Panc1 (cell line): ENCODE measurements at regions not wholly inside any gene's neighbourhood (a gene's known extent, or its start where the extent isn't known, plus 50 kb on each side); places are given as distances from the start of the nearest gene placed in this dataset.

Source experiments
- ATAC-seq: fragments of 200-7000 bp; cut with Tn5 transposase; 2 replicates; pipeline ENCODE4 v1.9.1; 2020; ENCODE audit warnings: mild to moderate bottlenecking, moderate library complexity
- BruUV-seq: library from RNA; stranded (reverse); fragments of 400-500 nt; replicated peaks from 2 replicates; lab custom pipeline; 2021; lab: Mats Ljungman, UMichigan
- CTCF ChIA-PET: fragments of 300-600 bp; sonication (Branson Sonifier 250); formaldehyde crosslinking; loops from one replicate; lab custom pipeline; 2022; ENCODE audit warnings: antibody characterized with exemption; lab: Charles Lee
- POLR2A ChIA-PET: fragments of 300-600 bp; sonication (Branson Sonifier 250); formaldehyde crosslinking; loops from one replicate; lab custom pipeline; 2022; ENCODE audit warnings: antibody characterized with exemption; lab: Charles Lee
- DNase-seq: peaks from one replicate; pipeline ENCODE4 v3.0.0-alpha.2; 2010; ENCODE audit warnings: low read depth, low spot score
- H3K27ac ChIP-seq: 2 replicates; pipeline ENCODE4 v1.5.1; 2011; ENCODE audit warnings: mild to moderate bottlenecking, low read length, inconsistent platforms
- H3K27me3 ChIP-seq: fragments of 200-500 bp; sonication (Bioruptor generic); 2 replicates; pipeline ENCODE4 v1.6.0; 2014; ENCODE audit warnings: low read length, inconsistent platforms; ENCODE audit not compliant: control insufficient read depth, insufficient read depth
- H3K36me3 ChIP-seq: fragments of 200-500 bp; sonication (Bioruptor generic); 2 replicates; pipeline ENCODE4 v1.5.1; 2014; ENCODE audit warnings: inconsistent platforms, mild to moderate bottlenecking, low read length, moderate library complexity; ENCODE audit not compliant: control insufficient read depth, insufficient read depth
- H3K4me1 ChIP-seq: 2 replicates; pipeline ENCODE4 v1.5.1; 2011; ENCODE audit warnings: inconsistent platforms, mild to moderate bottlenecking, low read length, moderate library complexity; ENCODE audit not compliant: control insufficient read depth, insufficient read depth
- H3K4me3 ChIP-seq, 2 experiments: 2 replicates each; pipeline ENCODE4 v1.5.1; 2011 to 2012; ENCODE audit warnings: low read depth in 2 of 2, low read length in 2 of 2, mild to moderate bottlenecking in 2 of 2, inconsistent platforms in 1 of 2, moderate library complexity in 1 of 2
- H3K9me3 ChIP-seq: fragments of 200-500 bp; sonication (Bioruptor generic); 2 replicates; pipeline ENCODE4 v1.5.1; 2014; ENCODE audit warnings: low read depth, mild to moderate bottlenecking, inconsistent platforms, low read length, moderate library complexity; ENCODE audit not compliant: control insufficient read depth, insufficient read depth
- CTCF ChIP-seq: fragments of 450-650 bp; IDR thresholded peaks from 2 replicates; pipeline ENCODE4 v1.5.1; 2017; ENCODE audit warnings: mild to moderate bottlenecking
- POLR2AphosphoS5 ChIP-seq: IDR thresholded peaks from 2 replicates; pipeline ENCODE4 v1.6.1; 2012; ENCODE audit warnings: mild to moderate bottlenecking, low read depth, low read length, moderate library complexity
- REST ChIP-seq, 2 experiments: IDR thresholded peaks; 2 replicates each; pipeline ENCODE4 v1.6.1; 2011 to 2012; ENCODE audit warnings: low read depth in 2 of 2, control low read depth in 1 of 2, low read length in 1 of 2, mild to moderate bottlenecking in 1 of 2, moderate library complexity in 1 of 2; ENCODE audit not compliant: insufficient read depth in 1 of 2
- SIN3A ChIP-seq: IDR thresholded peaks from 2 replicates; pipeline ENCODE4 v1.6.1; 2012; ENCODE audit warnings: low read depth, mild to moderate bottlenecking, low read length, moderate library complexity, borderline replicate concordance; ENCODE audit not compliant: insufficient read depth
- TCF7L2 ChIP-seq: IDR thresholded peaks from 2 replicates; pipeline ENCODE4 v1.6.1; 2011; ENCODE audit warnings: mild to moderate bottlenecking, low read depth, low read length, inconsistent platforms
- in situ Hi-C: cut with HindIII; loops from 2 replicates; pipeline ENCODE4 v1.10.0; 2016; ENCODE audit warnings: low sequenced_read_pairs, low pct_unique_long_range_greater_than_20kb
- intact Hi-C: fragments of 100-400 bp; cut with micrococcal nuclease; formaldehyde crosslinking; loops from one replicate; pipeline ENCODE4 v1.10.0; 2022; ENCODE audit not compliant: unreplicated experiment

GRCh38 chr14:106821119-106821518 is 1294.7 kb downstream of the TMEM121 start:
- no peaks in the 10 kb centered on the region for H3K9me3 ChIP-seq
- no peaks in the 10 kb centered on the region for H3K36me3 ChIP-seq
- H3K27me3 ChIP-seq = no peaks in the 10 kb centered on the region
- CTCF ChIA-PET = no interaction called here
- H3K4me3 ChIP-seq = no peak overlapping the region
- in situ Hi-C loops = no loop called here
- no peaks in the 10 kb centered on the region for H3K4me1 ChIP-seq
- no peak overlapping the region for H3K27ac ChIP-seq
- DNase-seq = no peak
- intact Hi-C loops = no loop called here
- ATAC-seq = no peak
- no TSS peak for BruUV-seq
- TF ChIP-seq REST (IDR thresholded peaks at IDR 0.05; ENCODE audit: insufficient read depth in 1 of 2, low read depth in 2 of 2, low read length in 1 of 2) (no peak), SIN3A (no peak), CTCF (no peak), POLR2AphosphoS5 (no peak), TCF7L2 (no peak)
- POLR2A ChIA-PET = no interaction called here

GRCh38 chr14:106822905-106823304 is 1296.5 kb downstream of the TMEM121 start:
- Histone ChIP-seq H3K9me3 (no peaks in the 10 kb centered on the region), H3K4me3 (no peak overlapping the region), H3K27ac (no peak overlapping the region), H3K27me3 (no peaks in the 10 kb centered on the region; the same call in 1 of the 2 replicates), H3K4me1 (no peaks in the 10 kb centered on the region), H3K36me3 (no peaks in the 10 kb centered on the region)
- TF ChIP-seq POLR2AphosphoS5 (no peak), CTCF (no peak), REST (IDR thresholded peaks at IDR 0.05; ENCODE audit: insufficient read depth in 1 of 2, low read depth in 2 of 2, low read length in 1 of 2) (no peak), TCF7L2 (no peak), SIN3A (no peak)
- ChIA-PET POLR2A (no interaction called here), CTCF (interaction anchor here (0.6 kb wide), 1 partner anchor 159 kb away, joined by 3 read pairs; no protein-coding TSS in a partner anchor)
- intact Hi-C loops (no loop called here), in situ Hi-C loops (no loop called here)
- BruUV-seq = no TSS peak
- ATAC-seq (no peak), DNase-seq (no peak)
